HCT116 (cell line): ENCODE measurements at regions not wholly inside any gene's neighbourhood (a gene's known extent, or its start where the extent isn't known, plus 50 kb on each side); places are given as distances from the start of the nearest gene placed in this dataset.

ENCODE experiments used
- ATAC-seq: fragments of 200-7000 bp; cut with Tn5 transposase; 2 replicates; pipeline ENCODE4 v1.9.1; 2020; ENCODE audit warnings: mild to moderate bottlenecking, moderate library complexity
- BruUV-seq: library from RNA; stranded (reverse); fragments of 400-500 nt; replicated peaks from 2 replicates; lab custom pipeline; 2021; lab: Mats Ljungman, UMichigan
- CTCF ChIA-PET: fragments of 300-600 bp; sonication (Branson Sonifier 250); formaldehyde crosslinking; loops from one replicate; lab custom pipeline; 2021; ENCODE audit warnings: antibody characterized with exemption; lab: Charles Lee
- POLR2A ChIA-PET: fragments of 300-600, 350-600 bp; sonication (Branson Sonifier 250); formaldehyde crosslinking; loops from one replicate; lab custom pipeline; 2021; ENCODE audit warnings: antibody characterized with exemption; lab: Charles Lee
- RAD21 ChIA-PET, 2 experiments: fragments of 300-600 bp; sonication (Branson Sonifier 250); formaldehyde crosslinking; loops; one replicate each; lab custom pipeline; 2023; ENCODE audit warnings: low total read pairs in 2 of 2; ENCODE audit not compliant: uncharacterized antibody in 2 of 2, unreplicated experiment in 2 of 2, low non-redundant PET in 1 of 2; lab: Charles Lee
- DNase-seq: peaks from one replicate; pipeline ENCODE4 v3.0.0-alpha.2; 2010; ENCODE audit warnings: low read depth, low spot score
- H2AFZ ChIP-seq: fragments of 200-600 bp; shearing (Covaris generic), sonication (generic); 2 replicates; pipeline ENCODE4 v1.6.1; 2017; ENCODE audit warnings: low read depth, mixed run types, mixed read lengths, antibody characterized with exemption, low read length; ENCODE audit not compliant: poor library complexity, severe bottlenecking
- H3K27ac ChIP-seq: 2 replicates; pipeline ENCODE4 v1.5.1; 2012; ENCODE audit warnings: low read depth, low read length
- H3K27me3 ChIP-seq: fragments of 200-600 bp; sonication (generic); 2 replicates; pipeline ENCODE4 v1.6.1; 2016; ENCODE audit warnings: mixed run types, low read length, mixed read lengths; ENCODE audit not compliant: insufficient read depth
- H3K36me3 ChIP-seq, 2 experiments: fragments of 200-500 bp in 1 of 2; fragments of 200-600 bp in 1 of 2; sonication (Bioruptor generic) in 1 of 2; sonication (generic) in 1 of 2; 2 replicates each; pipeline versions ENCODE4 v1.5.1 to v1.6.1; 2014 to 2016; ENCODE audit warnings: low read length in 2 of 2, inconsistent platforms in 1 of 2, mixed read lengths in 1 of 2, mixed run types in 1 of 2; ENCODE audit not compliant: insufficient read depth in 2 of 2, control insufficient read depth in 1 of 2
- H3K4me1 ChIP-seq, 2 experiments: fragments of 200-600 bp in 1 of 2; sonication (generic) in 1 of 2; 2 replicates each; pipeline versions ENCODE4 v1.5.1 to v1.6.1; 2012 to 2017; ENCODE audit warnings: low read length in 2 of 2, inconsistent platforms in 1 of 2, mild to moderate bottlenecking in 1 of 2, mixed read lengths in 1 of 2, mixed run types in 1 of 2, moderate library complexity in 1 of 2; ENCODE audit not compliant: insufficient read depth in 2 of 2, control insufficient read depth in 1 of 2
- H3K4me2 ChIP-seq: fragments of 200-600 bp; sonication (generic); 2 replicates; pipeline ENCODE4 v1.6.1; 2017; ENCODE audit warnings: mixed run types, low read length, mixed read lengths
- H3K4me3 ChIP-seq, 2 experiments: fragments of 200-600 bp in 1 of 2; sonication (generic) in 1 of 2; replicated peaks in 1 of 2; 2 replicates each; pipeline ENCODE4 v1.5.1; 2011 to 2016; ENCODE audit warnings: low read length in 2 of 2, control low read depth in 1 of 2, low read depth in 1 of 2, mild to moderate bottlenecking in 1 of 2, mixed read lengths in 1 of 2, mixed run types in 1 of 2
- H3K79me2 ChIP-seq: fragments of 200-600 bp; sonication (generic); 2 replicates; pipeline ENCODE4 v1.6.1; 2017; ENCODE audit warnings: mild to moderate bottlenecking, mixed run types, low read length, moderate library complexity, mixed read lengths; ENCODE audit not compliant: insufficient read depth
- H3K9ac ChIP-seq: fragments of 200-600 bp; sonication (generic); 2 replicates; pipeline ENCODE4 v1.6.1; 2016; ENCODE audit warnings: low read length, mixed read lengths
- H3K9me2 ChIP-seq: fragments of 200-600 bp; sonication (generic), shearing (Covaris generic); 2 replicates; pipeline ENCODE4 v1.6.1; 2017; ENCODE audit warnings: mixed run types, mild to moderate bottlenecking, moderate library complexity; ENCODE audit not compliant: insufficient read depth
- H3K9me3 ChIP-seq, 2 experiments: fragments of 200-500 bp in 1 of 2; fragments of 200-600 bp in 1 of 2; sonication (Bioruptor generic) in 1 of 2; sonication (generic) in 1 of 2; 2 replicates each; pipeline ENCODE4 v1.6.1; 2014 to 2017; ENCODE audit warnings: low read length in 2 of 2, mixed read lengths in 2 of 2, inconsistent platforms in 1 of 2, low read depth in 1 of 2, mild to moderate bottlenecking in 1 of 2, mixed run types in 1 of 2, moderate library complexity in 1 of 2; ENCODE audit not compliant: control insufficient read depth in 1 of 2, insufficient read depth in 1 of 2
- H4K20me1 ChIP-seq: fragments of 200-600 bp; sonication (generic), shearing (Covaris generic); 2 replicates; pipeline ENCODE4 v1.6.1; 2017; ENCODE audit warnings: mixed run types, mild to moderate bottlenecking, moderate library complexity; ENCODE audit not compliant: insufficient read depth
- RAD21 ChIP-seq: IDR thresholded peaks from 2 replicates; pipeline ENCODE4 v1.6.1; 2012; ENCODE audit warnings: low read depth, mild to moderate bottlenecking
- TCF7L2 ChIP-seq: IDR thresholded peaks from 2 replicates; pipeline ENCODE4 v1.7.0; 2011; ENCODE audit warnings: borderline replicate concordance, inconsistent platforms; ENCODE audit not compliant: insufficient read depth, insufficient read length; ENCODE audit errors: extremely low read depth
- YY1 ChIP-seq: IDR thresholded peaks from 2 replicates; pipeline ENCODE4 v1.6.1; 2011; ENCODE audit warnings: low read length, low read depth, moderate library complexity, mild to moderate bottlenecking; ENCODE audit not compliant: insufficient replicate concordance; ENCODE audit errors: extremely low read depth
- intact Hi-C: fragments of 100-400 bp; cut with micrococcal nuclease; formaldehyde crosslinking; loops from 2 replicates; pipeline ENCODE4 v1.10.0; 2022
- TF ChIP-seq, protein P1 (sequence below): IDR thresholded peaks from 2 replicates; pipeline ENCODE4 v1.6.1; 2012
- TF ChIP-seq, protein P2 (sequence below), 3 experiments: fragments of 200-600 bp in 1 of 3; sonication (generic) in 1 of 3; IDR thresholded peaks in 2 of 3; conservative IDR thresholded peaks in 1 of 3; 2 replicates each; pipeline ENCODE4 v1.5.1; 2012 to 2017; ENCODE audit warnings: low read depth in 2 of 3, low read length in 2 of 3, antibody characterized with exemption in 1 of 3, borderline replicate concordance in 1 of 3, control low read depth in 1 of 3, mild to moderate bottlenecking in 1 of 3, mixed read lengths in 1 of 3, mixed run types in 1 of 3, moderate library complexity in 1 of 3; ENCODE audit not compliant: insufficient read depth in 1 of 3

DNA sequence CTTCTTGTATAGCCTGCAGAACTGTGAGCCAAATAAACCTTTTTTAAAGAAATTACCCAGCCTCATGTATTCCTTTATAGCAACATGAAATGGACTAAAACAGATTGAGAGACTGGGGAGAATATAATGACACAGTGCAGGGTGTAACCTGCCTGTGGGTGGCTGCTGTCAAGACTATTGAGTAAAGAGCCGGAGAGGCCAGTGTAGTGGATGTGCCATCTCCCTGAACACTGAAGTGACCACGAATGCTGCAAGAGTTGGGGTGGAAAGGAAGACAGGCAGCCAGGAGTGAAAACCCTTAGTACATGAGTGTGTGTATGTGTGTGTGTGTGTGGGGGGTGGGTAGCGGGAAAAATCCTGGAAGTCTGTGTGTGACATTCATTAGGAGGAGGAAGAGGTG lies 55.2 kb upstream of the FLT1 start (continued):
- no peak for TF ChIP-seq YY1
- TF ChIP-seq, protein P1, sequence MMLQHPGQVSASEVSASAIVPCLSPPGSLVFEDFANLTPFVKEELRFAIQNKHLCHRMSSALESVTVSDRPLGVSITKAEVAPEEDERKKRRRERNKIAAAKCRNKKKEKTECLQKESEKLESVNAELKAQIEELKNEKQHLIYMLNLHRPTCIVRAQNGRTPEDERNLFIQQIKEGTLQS = no peak

DNA sequence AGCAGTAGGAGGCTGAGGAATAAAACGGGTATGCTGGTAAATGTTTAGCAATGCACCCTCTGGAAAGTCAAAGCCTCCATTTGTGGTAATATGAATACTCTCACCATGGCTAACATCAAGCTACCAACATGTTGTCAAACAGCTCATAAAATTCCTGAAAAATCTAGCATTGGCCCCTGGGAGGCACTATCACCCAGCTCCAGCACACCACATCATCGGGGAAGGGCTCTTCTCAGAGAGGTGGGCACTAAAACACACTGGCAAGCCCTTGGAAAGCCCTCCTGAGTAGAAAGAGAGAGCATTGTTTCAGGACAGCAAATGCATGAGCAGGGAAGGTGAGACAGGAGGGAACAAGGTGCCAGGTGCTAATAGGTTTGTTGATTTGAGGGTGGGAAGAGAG lies 53.9 kb upstream of the FLT1 start:
- Histone ChIP-seq H3K79me2 (no peaks in the 10 kb centered on the region), H3K4me2 (no peak overlapping the region)
- no TSS peak for BruUV-seq
- TF ChIP-seq RAD21 (peak; percentile 50), TCF7L2 (no peak)
- TF ChIP-seq, protein P2, sequence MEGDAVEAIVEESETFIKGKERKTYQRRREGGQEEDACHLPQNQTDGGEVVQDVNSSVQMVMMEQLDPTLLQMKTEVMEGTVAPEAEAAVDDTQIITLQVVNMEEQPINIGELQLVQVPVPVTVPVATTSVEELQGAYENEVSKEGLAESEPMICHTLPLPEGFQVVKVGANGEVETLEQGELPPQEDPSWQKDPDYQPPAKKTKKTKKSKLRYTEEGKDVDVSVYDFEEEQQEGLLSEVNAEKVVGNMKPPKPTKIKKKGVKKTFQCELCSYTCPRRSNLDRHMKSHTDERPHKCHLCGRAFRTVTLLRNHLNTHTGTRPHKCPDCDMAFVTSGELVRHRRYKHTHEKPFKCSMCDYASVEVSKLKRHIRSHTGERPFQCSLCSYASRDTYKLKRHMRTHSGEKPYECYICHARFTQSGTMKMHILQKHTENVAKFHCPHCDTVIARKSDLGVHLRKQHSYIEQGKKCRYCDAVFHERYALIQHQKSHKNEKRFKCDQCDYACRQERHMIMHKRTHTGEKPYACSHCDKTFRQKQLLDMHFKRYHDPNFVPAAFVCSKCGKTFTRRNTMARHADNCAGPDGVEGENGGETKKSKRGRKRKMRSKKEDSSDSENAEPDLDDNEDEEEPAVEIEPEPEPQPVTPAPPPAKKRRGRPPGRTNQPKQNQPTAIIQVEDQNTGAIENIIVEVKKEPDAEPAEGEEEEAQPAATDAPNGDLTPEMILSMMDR (IDR thresholded peaks at IDR 0.05 in 2 of 3, conservative IDR thresholded peaks at IDR 0.05 in 1 of 3; ENCODE audit: borderline replicate concordance in 1 of 3, insufficient read depth in 1 of 3, low read depth in 2 of 3, low read length in 2 of 3) = peak in 1 of 3 experiments; percentile 27; a peak in 1 of 6 replicates
- TF ChIP-seq, all 23 proteins: peak for 2
- H3K27me3 ChIP-seq = no peaks in the 10 kb centered on the region
- ChIA-PET POLR2A (no interaction called here), RAD21 (no interaction called here), CTCF (interaction anchor here (0.9 to 1.7 kb wide), 3 partner anchors 248 to 1187 kb away, joined by 3 to 9 read pairs (median 3); no protein-coding TSS in a partner anchor)
- DNase-seq (no peak), ATAC-seq (no peak)
- intact Hi-C loops = no loop called here
- H3K4me1 ChIP-seq = no peaks in the 10 kb centered on the region
- H3K9me2 ChIP-seq = no peaks in the 10 kb centered on the region
- H3K9ac ChIP-seq = no peak overlapping the region
- no peak overlapping the region for H2AFZ ChIP-seq
- no peaks in the 10 kb centered on the region for H3K9me3 ChIP-seq
- H3K36me3 ChIP-seq = no peaks in the 10 kb centered on the region
- no peak overlapping the region for H3K27ac ChIP-seq
- H3K4me3 ChIP-seq = no peak overlapping the region
- H4K20me1 ChIP-seq = no peaks in the 10 kb centered on the region
